ENCODE measurements at regions not wholly inside any gene's neighbourhood (a gene's known extent, or its start where the extent isn't known, plus 50 kb on each side); places are given as distances from the start of the nearest gene placed in this dataset.

DNA sequence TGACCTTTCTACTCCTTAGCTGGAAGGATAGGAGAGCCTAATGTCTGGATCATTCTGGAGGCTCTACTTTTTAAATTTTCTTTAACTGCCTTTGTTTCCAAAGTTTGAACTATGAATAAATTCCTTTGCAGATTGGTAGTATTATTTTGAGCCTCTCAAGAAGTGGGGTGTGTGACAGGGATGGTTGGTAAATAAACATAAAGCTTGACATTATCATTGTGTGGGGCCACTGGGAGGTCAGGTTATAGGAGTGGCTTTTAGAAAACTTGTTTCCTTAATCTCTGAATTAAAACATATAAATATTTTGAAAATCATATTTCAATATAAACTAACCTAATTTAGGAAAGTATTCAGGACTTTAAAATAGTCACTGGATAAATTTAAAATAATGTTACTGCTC, 89.3 kb downstream of the OTOL1 start:
- Histone ChIP-seq H3K79me2 (ENCODE audit: insufficient read depth, low read depth, low read length) (no peaks in the 10 kb centered on the region), H3K9me3 (ENCODE audit: low read length) (no peaks in the 10 kb centered on the region), H3K9me2 (ENCODE audit: insufficient read depth, low read length) (no peaks in the 10 kb centered on the region), H3K27ac (ENCODE audit: low read depth, low read length, poor library complexity, severe bottlenecking) (no peak overlapping the region), H3K36me3 (ENCODE audit: insufficient read depth, low read length) (no peaks in the 10 kb centered on the region), H4K20me1 (ENCODE audit: insufficient read depth, low read length) (no peaks in the 10 kb centered on the region), H3K4me1 (ENCODE audit: insufficient read depth, low read length, poor library complexity, severe bottlenecking) (no peaks in the 10 kb centered on the region), H3K4me2 (ENCODE audit: low read length) (no peak overlapping the region), H2AFZ (ENCODE audit: low read length) (no peak overlapping the region), H3K4me3 (ENCODE audit: low read depth, low read length, poor library complexity, severe bottlenecking) (no peak overlapping the region)
- TF ChIP-seq, protein P1, sequence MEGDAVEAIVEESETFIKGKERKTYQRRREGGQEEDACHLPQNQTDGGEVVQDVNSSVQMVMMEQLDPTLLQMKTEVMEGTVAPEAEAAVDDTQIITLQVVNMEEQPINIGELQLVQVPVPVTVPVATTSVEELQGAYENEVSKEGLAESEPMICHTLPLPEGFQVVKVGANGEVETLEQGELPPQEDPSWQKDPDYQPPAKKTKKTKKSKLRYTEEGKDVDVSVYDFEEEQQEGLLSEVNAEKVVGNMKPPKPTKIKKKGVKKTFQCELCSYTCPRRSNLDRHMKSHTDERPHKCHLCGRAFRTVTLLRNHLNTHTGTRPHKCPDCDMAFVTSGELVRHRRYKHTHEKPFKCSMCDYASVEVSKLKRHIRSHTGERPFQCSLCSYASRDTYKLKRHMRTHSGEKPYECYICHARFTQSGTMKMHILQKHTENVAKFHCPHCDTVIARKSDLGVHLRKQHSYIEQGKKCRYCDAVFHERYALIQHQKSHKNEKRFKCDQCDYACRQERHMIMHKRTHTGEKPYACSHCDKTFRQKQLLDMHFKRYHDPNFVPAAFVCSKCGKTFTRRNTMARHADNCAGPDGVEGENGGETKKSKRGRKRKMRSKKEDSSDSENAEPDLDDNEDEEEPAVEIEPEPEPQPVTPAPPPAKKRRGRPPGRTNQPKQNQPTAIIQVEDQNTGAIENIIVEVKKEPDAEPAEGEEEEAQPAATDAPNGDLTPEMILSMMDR (conservative IDR thresholded peaks at IDR 0.05; ENCODE audit: low read length) = no peak
- ChIA-PET POLR2A (interaction anchor here (1.0 kb wide), 1 partner anchor 9 kb away, joined by 3 read pairs; no protein-coding TSS in a partner anchor), CTCF (ENCODE audit: unreplicated experiment) (no interaction called here)
- no TSS peak for BruUV-seq (replicated peaks)
- intact Hi-C loops (cut with micrococcal nuclease; ENCODE audit: unreplicated experiment) = no loop called here
- DNase-seq (ENCODE audit: low spot score) = no peak

DNA sequence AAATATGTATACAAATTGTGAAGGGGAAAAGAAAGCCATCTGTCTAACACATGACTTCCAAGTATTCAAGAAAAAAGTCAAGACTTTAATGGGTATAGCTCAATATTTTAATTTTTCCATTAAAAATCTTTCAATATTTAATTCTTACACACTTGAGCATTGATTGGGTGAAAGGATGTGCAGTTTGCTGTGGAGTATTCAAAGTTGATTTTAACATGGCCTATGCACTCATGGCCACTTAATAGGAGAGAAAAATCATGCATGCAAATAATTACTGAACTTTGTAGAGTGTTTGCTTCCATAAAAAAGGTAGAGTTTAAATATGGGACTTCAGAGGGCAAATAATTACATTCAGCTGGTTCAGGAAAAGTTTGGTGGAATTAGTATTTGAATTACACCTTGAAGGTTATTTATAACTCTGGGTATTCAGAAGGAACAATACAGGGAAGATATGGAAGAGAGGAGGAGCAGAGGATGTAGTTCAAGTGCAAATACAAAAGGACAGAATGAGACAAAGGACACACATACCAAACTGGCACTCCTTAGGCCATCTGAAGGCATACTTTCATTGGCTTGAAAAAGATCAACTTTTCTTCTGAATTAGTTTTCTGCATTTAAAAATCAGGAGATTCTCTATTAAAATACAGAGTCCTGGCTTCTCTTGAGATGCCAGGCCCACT, 90.1 kb downstream of the OTOL1 start:
- no peaks in the 10 kb centered on the region for H4K20me1 ChIP-seq (ENCODE audit: insufficient read depth, low read length)
- no TSS peak for BruUV-seq (replicated peaks)
- no peaks in the 10 kb centered on the region for H3K79me2 ChIP-seq (ENCODE audit: insufficient read depth, low read depth, low read length)
- no peak overlapping the region for H3K27ac ChIP-seq (ENCODE audit: low read depth, low read length, poor library complexity, severe bottlenecking)
- CTCF ChIA-PET (ENCODE audit: unreplicated experiment) = no interaction called here
- no peak overlapping the region for H3K4me2 ChIP-seq (ENCODE audit: low read length)
- POLR2A ChIA-PET = interaction anchor here (0.7 to 1.2 kb wide), 4 partner anchors 8 to 186 kb away, joined by 3 to 5 read pairs (median 3); no protein-coding TSS in a partner anchor
- H3K36me3 ChIP-seq (ENCODE audit: insufficient read depth, low read length) = no peaks in the 10 kb centered on the region
- H3K9me2 ChIP-seq (ENCODE audit: insufficient read depth, low read length) = no peaks in the 10 kb centered on the region
- DNase-seq (ENCODE audit: low spot score) = no peak
- no peak for TF ChIP-seq EZH2phosphoT487 (IDR thresholded peaks at IDR 0.05; ENCODE audit: borderline replicate concordance, low read depth, low read length)
- TF ChIP-seq, protein P1 (conservative IDR thresholded peaks at IDR 0.05; ENCODE audit: low read length) = no peak
- H3K4me1 ChIP-seq (ENCODE audit: insufficient read depth, low read length, poor library complexity, severe bottlenecking) = no peaks in the 10 kb centered on the region
- H3K4me3 ChIP-seq (ENCODE audit: low read depth, low read length, poor library complexity, severe bottlenecking) = no peak overlapping the region
- intact Hi-C loops (cut with micrococcal nuclease; ENCODE audit: unreplicated experiment) = no loop called here
- H2AFZ ChIP-seq (ENCODE audit: low read length) = no peak overlapping the region
- no peaks in the 10 kb centered on the region for H3K9me3 ChIP-seq (ENCODE audit: low read length)

DNA sequence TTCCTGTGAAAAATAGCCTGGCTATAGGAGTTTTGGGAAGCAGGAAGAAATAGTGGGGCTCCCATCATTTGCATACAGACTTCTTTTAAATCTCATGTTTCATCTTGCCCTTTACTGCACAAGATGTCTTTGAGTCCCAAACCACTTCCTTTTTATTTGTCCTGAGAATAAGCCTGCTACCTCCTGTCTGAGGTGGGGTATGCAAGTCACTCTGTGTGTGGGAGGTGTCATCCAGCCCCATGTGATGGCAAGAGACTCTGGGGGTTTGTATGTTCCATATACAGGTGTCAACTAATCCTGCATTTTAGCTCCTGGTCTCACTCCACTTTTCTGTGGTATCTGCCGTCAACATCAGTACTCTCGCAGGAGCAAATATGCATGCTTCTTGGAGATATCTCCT, 102.0 kb downstream of the OTOL1 start:
- TF ChIP-seq, protein P1 (conservative IDR thresholded peaks at IDR 0.05; ENCODE audit: low read length) = no peak
- no peak for TF ChIP-seq EZH2phosphoT487 (IDR thresholded peaks at IDR 0.05; ENCODE audit: borderline replicate concordance, low read depth, low read length)
- Histone ChIP-seq H3K79me2 (ENCODE audit: insufficient read depth, low read depth, low read length) (no peaks in the 10 kb centered on the region), H2AFZ (ENCODE audit: low read length) (no peak overlapping the region), H3K9me2 (ENCODE audit: insufficient read depth, low read length) (no peaks in the 10 kb centered on the region), H4K20me1 (ENCODE audit: insufficient read depth, low read length) (no peaks in the 10 kb centered on the region), H3K36me3 (ENCODE audit: insufficient read depth, low read length) (no peaks in the 10 kb centered on the region), H3K4me3 (ENCODE audit: low read depth, low read length, poor library complexity, severe bottlenecking) (no peak overlapping the region), H3K4me1 (ENCODE audit: insufficient read depth, low read length, poor library complexity, severe bottlenecking) (no peaks in the 10 kb centered on the region), H3K4me2 (ENCODE audit: low read length) (no peak overlapping the region), H3K9me3 (ENCODE audit: low read length) (no peaks in the 10 kb centered on the region), H3K27ac (ENCODE audit: low read depth, low read length, poor library complexity, severe bottlenecking) (no peak overlapping the region)
- no peak for DNase-seq (ENCODE audit: low spot score)
- POLR2A ChIA-PET = no interaction called here
- no TSS peak for BruUV-seq (replicated peaks)
- intact Hi-C loops (cut with micrococcal nuclease; ENCODE audit: unreplicated experiment) = no loop called here
- CTCF ChIA-PET (ENCODE audit: unreplicated experiment) = no interaction called here

Data from OCI-LY7 (cell line).